ENCODE measurements at regions not wholly inside any gene's neighbourhood (a gene's known extent, or its start where the extent isn't known, plus 50 kb on each side); places are given as distances from the start of the nearest gene placed in this dataset.

DNA sequence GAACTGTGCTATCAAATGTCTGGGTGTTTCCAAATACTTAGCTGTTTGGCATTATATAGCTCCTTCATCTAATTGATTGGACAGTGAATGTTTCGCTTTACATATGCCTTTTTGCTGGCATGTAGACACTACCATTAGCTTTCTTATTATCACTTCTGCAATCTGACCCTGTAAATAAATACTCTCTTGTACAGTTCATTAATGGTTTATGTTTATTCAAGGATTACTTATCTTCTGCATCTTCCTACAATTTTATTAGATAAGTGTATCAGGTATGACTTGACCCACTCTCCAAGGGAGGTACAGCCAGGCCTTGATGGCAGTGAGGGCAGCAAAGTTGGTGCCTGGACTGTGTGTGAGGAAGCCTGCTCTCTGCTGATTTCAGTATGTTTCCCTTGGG lies 614.1 kb upstream of the SETBP1 start:
- TF ChIP-seq, protein P1, sequence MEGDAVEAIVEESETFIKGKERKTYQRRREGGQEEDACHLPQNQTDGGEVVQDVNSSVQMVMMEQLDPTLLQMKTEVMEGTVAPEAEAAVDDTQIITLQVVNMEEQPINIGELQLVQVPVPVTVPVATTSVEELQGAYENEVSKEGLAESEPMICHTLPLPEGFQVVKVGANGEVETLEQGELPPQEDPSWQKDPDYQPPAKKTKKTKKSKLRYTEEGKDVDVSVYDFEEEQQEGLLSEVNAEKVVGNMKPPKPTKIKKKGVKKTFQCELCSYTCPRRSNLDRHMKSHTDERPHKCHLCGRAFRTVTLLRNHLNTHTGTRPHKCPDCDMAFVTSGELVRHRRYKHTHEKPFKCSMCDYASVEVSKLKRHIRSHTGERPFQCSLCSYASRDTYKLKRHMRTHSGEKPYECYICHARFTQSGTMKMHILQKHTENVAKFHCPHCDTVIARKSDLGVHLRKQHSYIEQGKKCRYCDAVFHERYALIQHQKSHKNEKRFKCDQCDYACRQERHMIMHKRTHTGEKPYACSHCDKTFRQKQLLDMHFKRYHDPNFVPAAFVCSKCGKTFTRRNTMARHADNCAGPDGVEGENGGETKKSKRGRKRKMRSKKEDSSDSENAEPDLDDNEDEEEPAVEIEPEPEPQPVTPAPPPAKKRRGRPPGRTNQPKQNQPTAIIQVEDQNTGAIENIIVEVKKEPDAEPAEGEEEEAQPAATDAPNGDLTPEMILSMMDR (IDR thresholded peaks at IDR 0.05; ENCODE audit: insufficient read depth, low read depth, low read length), result no peak
- TF ChIP-seq EZH2 (IDR thresholded peaks at IDR 0.05; ENCODE audit: insufficient read depth, low read length), result no peak
